ENCODE measurements at regions not wholly inside any gene's neighbourhood (a gene's known extent, or its start where the extent isn't known, plus 50 kb on each side); places are given as distances from the start of the nearest gene placed in this dataset.
"Not testable (repeated sequence)": the region's sequence is repeated elsewhere in the genome, so short reads cannot be mapped to it uniquely, and the experiment has no call there.

DNA sequence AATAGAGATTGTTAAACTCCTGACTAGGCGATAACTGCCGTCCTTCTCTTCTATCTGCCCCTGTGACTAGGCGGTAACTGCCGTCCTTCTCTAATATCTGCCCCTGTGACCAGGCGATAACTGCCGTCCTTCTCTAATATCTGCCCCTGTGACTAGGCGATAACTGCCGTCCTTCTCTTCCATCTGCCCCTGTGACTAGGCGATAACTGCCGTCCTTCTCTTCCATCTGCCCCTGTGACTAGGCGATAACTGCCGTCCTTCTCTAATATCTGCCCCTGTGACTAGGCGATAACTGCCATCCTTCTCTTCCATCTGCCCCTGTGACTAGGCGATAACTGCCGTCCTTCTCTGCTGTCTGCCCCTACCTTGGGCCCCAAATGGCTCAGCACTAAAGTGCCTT lies 59.5 kb upstream of the FRG1 start:
- DNase-seq (ENCODE audit: low spot score) = not testable (repeated sequence)

DNA sequence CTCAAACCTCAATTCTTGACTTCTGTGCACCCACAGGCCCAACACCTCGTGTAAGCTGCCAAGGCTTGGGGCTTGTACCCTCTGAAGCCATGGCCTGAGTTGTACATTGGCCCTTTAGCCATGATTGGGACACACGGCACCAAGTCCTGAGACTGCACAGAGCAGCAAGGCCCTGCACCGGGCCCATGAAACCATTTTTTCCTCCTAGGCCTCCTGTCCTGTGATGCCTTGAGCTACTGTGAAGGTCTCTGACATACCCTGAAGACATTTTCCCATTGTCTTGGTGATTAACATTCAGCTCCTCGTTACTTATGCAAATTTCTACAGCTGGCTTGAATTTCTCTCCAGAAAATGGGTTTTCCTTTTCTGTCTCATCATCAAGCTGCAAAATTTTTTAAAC lies 52.3 kb upstream of the FRG1 start:
- not testable (repeated sequence) for DNase-seq (ENCODE audit: low spot score)

Data from AG08396 (cell line).